ENCODE measurements at regions not wholly inside any gene's neighbourhood (a gene's known extent, or its start where the extent isn't known, plus 50 kb on each side); places are given as distances from the start of the nearest gene placed in this dataset.

DNA sequence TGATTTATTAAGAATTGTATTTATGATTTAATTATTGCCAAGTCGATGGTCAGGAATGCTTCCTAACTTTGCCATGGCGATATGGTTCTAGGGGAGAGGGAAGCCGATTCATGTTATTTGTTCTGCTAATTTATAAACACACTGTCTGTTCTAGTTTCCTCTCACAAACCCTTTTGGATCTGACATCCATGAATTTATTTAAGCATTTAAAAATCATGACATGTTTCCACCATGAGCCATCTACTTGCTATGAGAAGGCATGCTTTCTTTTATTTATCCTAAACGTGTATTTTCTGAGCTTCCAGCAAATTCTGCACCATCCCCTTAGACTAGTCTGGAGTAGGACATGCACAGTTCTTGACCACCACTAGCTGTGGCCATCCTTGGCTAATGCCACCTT lies 136.6 kb upstream of the STC2 start:
- intact Hi-C loops (cut with DNase I), result no loop called here
- Histone ChIP-seq H3K36me3 (replicated peaks in 1 of 2) (no peaks in the 10 kb centered on the region), H3K9me3 (replicated peaks in 1 of 3) (no peaks in the 10 kb centered on the region), H3K4me1 (replicated peaks in 1 of 2) (peaks cover 0 to 5% of the 10 kb centered on the region in 2 donors), H3K27me3 (no peaks in the 10 kb centered on the region), H3K4me3 (no peak overlapping the region), H3K27ac (no peak overlapping the region)
- 40 to 65% (median 56%) methylated on average over 4 of the region's 4 CpGs for WGBS, 4 donors
- no peak for DNase-seq
- TF ChIP-seq POLR2A (IDR thresholded peaks at IDR 0.05), result no peak
- TF ChIP-seq, protein P1, sequence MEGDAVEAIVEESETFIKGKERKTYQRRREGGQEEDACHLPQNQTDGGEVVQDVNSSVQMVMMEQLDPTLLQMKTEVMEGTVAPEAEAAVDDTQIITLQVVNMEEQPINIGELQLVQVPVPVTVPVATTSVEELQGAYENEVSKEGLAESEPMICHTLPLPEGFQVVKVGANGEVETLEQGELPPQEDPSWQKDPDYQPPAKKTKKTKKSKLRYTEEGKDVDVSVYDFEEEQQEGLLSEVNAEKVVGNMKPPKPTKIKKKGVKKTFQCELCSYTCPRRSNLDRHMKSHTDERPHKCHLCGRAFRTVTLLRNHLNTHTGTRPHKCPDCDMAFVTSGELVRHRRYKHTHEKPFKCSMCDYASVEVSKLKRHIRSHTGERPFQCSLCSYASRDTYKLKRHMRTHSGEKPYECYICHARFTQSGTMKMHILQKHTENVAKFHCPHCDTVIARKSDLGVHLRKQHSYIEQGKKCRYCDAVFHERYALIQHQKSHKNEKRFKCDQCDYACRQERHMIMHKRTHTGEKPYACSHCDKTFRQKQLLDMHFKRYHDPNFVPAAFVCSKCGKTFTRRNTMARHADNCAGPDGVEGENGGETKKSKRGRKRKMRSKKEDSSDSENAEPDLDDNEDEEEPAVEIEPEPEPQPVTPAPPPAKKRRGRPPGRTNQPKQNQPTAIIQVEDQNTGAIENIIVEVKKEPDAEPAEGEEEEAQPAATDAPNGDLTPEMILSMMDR (IDR thresholded peaks at IDR 0.05), result no peak

- intact Hi-C loops (cut with DNase I), result no loop called here
- Histone ChIP-seq H3K27me3 (no peaks in the 10 kb centered on the region), H3K4me1 (replicated peaks in 1 of 2) (peaks cover 0 to 5% of the 10 kb centered on the region in 2 donors), H3K4me3 (no peak overlapping the region), H3K27ac (no peak overlapping the region), H3K36me3 (replicated peaks in 1 of 2) (no peaks in the 10 kb centered on the region), H3K9me3 (replicated peaks in 1 of 3) (no peaks in the 10 kb centered on the region)
- no peak for TF ChIP-seq POLR2A (IDR thresholded peaks at IDR 0.05)
- TF ChIP-seq, protein P1 (IDR thresholded peaks at IDR 0.05), result no peak
- WGBS, 4 donors, result 87 to 91% (median 88%) methylated on average over 3 of the region's 3 CpGs
- no peak for DNase-seq
Measured at GRCh38 chr5:173463207-173463606, 135.0 kb upstream of the STC2 start.

DNA sequence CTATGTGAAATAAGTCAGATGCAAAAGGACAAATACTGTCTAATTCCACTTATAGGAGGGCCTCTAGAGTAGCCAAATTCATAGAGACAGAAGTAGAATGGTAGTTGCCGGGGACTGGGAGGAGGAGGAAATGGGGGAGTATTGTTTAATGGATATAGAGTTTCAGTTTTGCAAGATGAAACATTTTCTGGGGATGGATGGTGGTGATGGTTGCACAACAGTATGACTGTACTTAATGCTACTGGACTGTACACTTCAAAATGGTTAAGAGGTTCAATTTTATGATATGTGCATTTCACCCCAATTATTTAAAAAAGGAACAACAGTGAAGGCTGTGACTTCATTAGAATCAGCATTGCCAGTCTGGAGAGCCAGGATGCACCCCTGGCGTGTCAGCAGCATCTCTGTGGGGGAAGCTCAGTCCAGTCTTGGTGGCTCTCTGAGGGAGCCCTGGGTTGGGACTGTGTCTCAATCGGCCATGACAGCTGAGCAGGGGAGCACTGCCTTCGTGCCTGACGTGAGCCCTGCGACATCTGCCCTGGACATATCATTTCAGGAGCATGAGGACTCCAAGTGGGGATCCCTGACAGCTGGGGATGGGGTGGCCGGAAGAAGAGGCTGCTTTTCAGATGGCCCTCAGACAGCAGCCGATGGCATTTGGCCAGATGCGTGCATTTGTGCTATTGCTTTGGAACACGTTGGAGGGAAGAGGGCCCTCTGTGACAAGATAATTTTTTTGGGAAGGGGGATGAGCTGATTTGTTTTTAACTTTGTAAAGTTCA lies 130.8 kb upstream of the STC2 start:
- Histone ChIP-seq H3K36me3 (replicated peaks in 1 of 2) (no peaks in the 10 kb centered on the region), H3K4me3 (no peak overlapping the region), H3K27me3 (no peaks in the 10 kb centered on the region), H3K4me1 (replicated peaks in 1 of 2) (no peaks in the 10 kb centered on the region), H3K9me3 (replicated peaks in 1 of 3) (no peaks in the 10 kb centered on the region), H3K27ac (no peak overlapping the region)
- intact Hi-C loops (cut with DNase I), result loop anchor here in 1 of 2 donors (10.0 kb wide), 1 partner anchor 136 kb away; no protein-coding TSS in a partner anchor
- TF ChIP-seq, protein P1 (IDR thresholded peaks at IDR 0.05), result no peak
- TF ChIP-seq POLR2A (IDR thresholded peaks at IDR 0.05), result no peak
- WGBS, 4 donors, result 69 to 84% (median 72%) methylated on average over 6 to 10 of the region's 10 CpGs
- no peak for DNase-seq

- Histone ChIP-seq H3K9me3 (replicated peaks in 1 of 3) (no peaks in the 10 kb centered on the region), H3K27ac (no peak overlapping the region), H3K4me1 (replicated peaks in 1 of 2) (no peaks in the 10 kb centered on the region), H3K36me3 (replicated peaks in 1 of 2) (no peaks in the 10 kb centered on the region), H3K27me3 (no peaks in the 10 kb centered on the region), H3K4me3 (no peak overlapping the region)
- intact Hi-C loops (cut with DNase I), result loop anchor here in 1 of 2 donors (10.0 kb wide), 1 partner anchor 137 kb away; no protein-coding TSS in a partner anchor
- TF ChIP-seq, protein P1 (IDR thresholded peaks at IDR 0.05), result no peak
- TF ChIP-seq POLR2A (IDR thresholded peaks at IDR 0.05), result no peak
- no peak for DNase-seq
- WGBS, 4 donors, result 59 to 79% (median 74%) methylated on average over 5 of the region's 5 CpGs
Measured at GRCh38 chr5:173457482-173457881, 129.3 kb upstream of the STC2 start.

Measured in adrenal gland (tissue), 9 donors.